Fibroblast of lung (primary cell): ENCODE measurements at regions not wholly inside any gene's neighbourhood (a gene's known extent, or its start where the extent isn't known, plus 50 kb on each side); places are given as distances from the start of the nearest gene placed in this dataset.

Source experiments
- DNase-seq, 2 donors: peaks; one replicate each; pipeline versions ENCODE4 v3.0.0 to v3.0.0-alpha.2; 2010; ENCODE audit warnings: low read depth in 2 of 2
- H2AFZ ChIP-seq: 2 replicates; pipeline ENCODE4 v1.5.1; 2012; ENCODE audit warnings: low read length, control low read depth, inconsistent platforms
- H3K27ac ChIP-seq: 2 replicates; pipeline ENCODE4 v1.5.1; 2011; ENCODE audit warnings: low read length, control low read depth; ENCODE audit not compliant: insufficient read depth
- H3K27me3 ChIP-seq: 2 replicates; pipeline ENCODE4 v1.5.1; 2011; ENCODE audit warnings: mild to moderate bottlenecking, low read length; ENCODE audit not compliant: control insufficient read depth, insufficient read depth
- H3K36me3 ChIP-seq: 2 replicates; pipeline ENCODE4 v1.5.1; 2011; ENCODE audit warnings: low read length; ENCODE audit not compliant: control insufficient read depth, insufficient read depth
- H3K4me1 ChIP-seq: 2 replicates; pipeline ENCODE4 v1.5.1; 2011; ENCODE audit warnings: low read length; ENCODE audit not compliant: control insufficient read depth, insufficient read depth; ENCODE audit errors: extremely low read depth
- H3K4me2 ChIP-seq: 2 replicates; pipeline ENCODE4 v1.5.1; 2011; ENCODE audit warnings: low read length, control low read depth; ENCODE audit not compliant: insufficient read depth; ENCODE audit errors: extremely low read depth
- H3K4me3 ChIP-seq, 4 experiments: fragments of 200-600 bp in 1 of 4; sonication (generic) in 1 of 4; replicated peaks in 1 of 4; 2 replicates each; pipeline ENCODE4 v1.5.1; 2011 to 2016; ENCODE audit warnings: low read length in 4 of 4, low read depth in 3 of 4, mild to moderate bottlenecking in 3 of 4, control low read depth in 2 of 4, inconsistent platforms in 1 of 4, mixed read lengths in 1 of 4; ENCODE audit not compliant: insufficient read depth in 1 of 4; ENCODE audit errors: control extremely low read depth in 1 of 4
- H3K79me2 ChIP-seq: 2 replicates; pipeline ENCODE4 v1.5.1; 2012; ENCODE audit warnings: mild to moderate bottlenecking, low read length, inconsistent platforms; ENCODE audit not compliant: control insufficient read depth, insufficient read depth
- H3K9ac ChIP-seq: 2 replicates; pipeline ENCODE4 v1.5.1; 2011; ENCODE audit warnings: mild to moderate bottlenecking, low read length, control low read depth; ENCODE audit not compliant: insufficient read depth
- H3K9me3 ChIP-seq: 2 replicates; pipeline ENCODE4 v1.5.1; 2012; ENCODE audit warnings: low read depth, low read length; ENCODE audit not compliant: control insufficient read depth, insufficient read depth
- H4K20me1 ChIP-seq: 2 replicates; pipeline ENCODE4 v1.5.1; 2011; ENCODE audit warnings: low read length; ENCODE audit not compliant: control insufficient read depth, insufficient read depth; ENCODE audit errors: extremely low read depth
- EZH2 ChIP-seq: IDR thresholded peaks from 2 replicates; pipeline ENCODE4 v1.5.1; 2012; ENCODE audit warnings: low read length, control low read depth, mild to moderate bottlenecking; ENCODE audit errors: missing control alignments
- TF ChIP-seq, protein P1 (sequence below), 2 donors: IDR thresholded peaks in 1 of 2; conservative IDR thresholded peaks in 1 of 2; 1 replicate in 1 of 2; 2 replicates in 1 of 2; pipeline ENCODE4 v1.5.1; 2011 to 2012; ENCODE audit warnings: low read length in 2 of 2, control low read depth in 1 of 2, inconsistent platforms in 1 of 2, low read depth in 1 of 2, mild to moderate bottlenecking in 1 of 2

DNA sequence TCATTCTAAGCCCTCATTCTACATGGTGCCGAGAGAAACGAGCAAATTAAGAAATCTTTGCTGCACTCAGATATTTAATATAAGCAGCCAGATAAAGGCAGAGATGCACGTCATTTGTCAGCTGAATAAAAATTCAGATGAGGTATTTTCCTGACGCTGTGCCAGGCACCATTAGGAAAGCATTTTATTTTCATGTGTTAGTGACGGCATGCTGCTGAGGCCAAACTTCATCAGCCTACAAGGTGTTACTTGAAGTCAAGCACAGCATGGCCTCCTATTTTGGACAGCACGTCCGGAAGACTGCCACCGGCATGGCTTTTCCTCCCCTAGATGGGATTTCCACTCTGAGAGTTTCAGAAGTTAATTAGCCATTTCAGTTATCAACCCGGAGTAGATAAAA lies 70.3 kb downstream of the IRX3 start:
- Histone ChIP-seq H3K4me2 (no peak overlapping the region), H3K79me2 (no peaks in the 10 kb centered on the region), H3K27ac (no peak overlapping the region), H3K36me3 (no peaks in the 10 kb centered on the region), H2AFZ (no peak overlapping the region), H3K9ac (no peak overlapping the region), H3K27me3 (no peaks in the 10 kb centered on the region), H3K4me3 (no peak overlapping the region), H4K20me1 (no peaks in the 10 kb centered on the region), H3K4me1 (no peaks in the 10 kb centered on the region), H3K9me3 (no peaks in the 10 kb centered on the region)
- no peak for TF ChIP-seq EZH2
- DNase-seq: peak in 1 of 2 donors; percentile 10

DNA sequence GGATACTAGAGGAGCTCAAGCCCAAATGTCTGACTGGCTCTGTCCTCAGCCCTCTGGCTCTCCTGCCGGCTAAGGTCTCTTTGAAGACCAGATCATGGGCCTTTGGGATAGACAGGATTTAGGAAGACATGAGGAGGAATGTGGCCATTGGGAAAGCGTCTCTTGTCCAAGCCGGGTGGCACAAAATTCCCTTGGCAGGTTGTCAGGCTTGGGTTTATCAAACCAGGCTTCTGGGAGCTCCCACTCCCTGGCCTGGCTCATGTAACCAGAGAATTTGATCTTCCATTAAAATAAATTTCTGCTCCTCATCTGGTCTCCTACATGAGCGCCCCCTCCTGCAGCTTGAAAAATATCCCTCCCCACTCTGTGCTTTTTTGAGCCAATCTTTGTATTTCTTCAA lies 71.1 kb downstream of the IRX3 start:
- Histone ChIP-seq H2AFZ (no peak overlapping the region), H3K36me3 (no peaks in the 10 kb centered on the region), H3K9me3 (no peaks in the 10 kb centered on the region), H3K27me3 (no peaks in the 10 kb centered on the region), H3K9ac (no peak overlapping the region), H4K20me1 (no peaks in the 10 kb centered on the region), H3K4me2 (no peak overlapping the region), H3K4me3 (no peak overlapping the region), H3K27ac (no peak overlapping the region), H3K4me1 (no peaks in the 10 kb centered on the region), H3K79me2 (no peaks in the 10 kb centered on the region)
- DNase-seq: no peak
- TF ChIP-seq EZH2: no peak
- TF ChIP-seq, protein P1, sequence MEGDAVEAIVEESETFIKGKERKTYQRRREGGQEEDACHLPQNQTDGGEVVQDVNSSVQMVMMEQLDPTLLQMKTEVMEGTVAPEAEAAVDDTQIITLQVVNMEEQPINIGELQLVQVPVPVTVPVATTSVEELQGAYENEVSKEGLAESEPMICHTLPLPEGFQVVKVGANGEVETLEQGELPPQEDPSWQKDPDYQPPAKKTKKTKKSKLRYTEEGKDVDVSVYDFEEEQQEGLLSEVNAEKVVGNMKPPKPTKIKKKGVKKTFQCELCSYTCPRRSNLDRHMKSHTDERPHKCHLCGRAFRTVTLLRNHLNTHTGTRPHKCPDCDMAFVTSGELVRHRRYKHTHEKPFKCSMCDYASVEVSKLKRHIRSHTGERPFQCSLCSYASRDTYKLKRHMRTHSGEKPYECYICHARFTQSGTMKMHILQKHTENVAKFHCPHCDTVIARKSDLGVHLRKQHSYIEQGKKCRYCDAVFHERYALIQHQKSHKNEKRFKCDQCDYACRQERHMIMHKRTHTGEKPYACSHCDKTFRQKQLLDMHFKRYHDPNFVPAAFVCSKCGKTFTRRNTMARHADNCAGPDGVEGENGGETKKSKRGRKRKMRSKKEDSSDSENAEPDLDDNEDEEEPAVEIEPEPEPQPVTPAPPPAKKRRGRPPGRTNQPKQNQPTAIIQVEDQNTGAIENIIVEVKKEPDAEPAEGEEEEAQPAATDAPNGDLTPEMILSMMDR (conservative IDR thresholded peaks at IDR 0.05 in 1 of 2, IDR thresholded peaks at IDR 0.05 in 1 of 2; ENCODE audit: low read depth in 1 of 2, low read length in 2 of 2): no peak

DNA sequence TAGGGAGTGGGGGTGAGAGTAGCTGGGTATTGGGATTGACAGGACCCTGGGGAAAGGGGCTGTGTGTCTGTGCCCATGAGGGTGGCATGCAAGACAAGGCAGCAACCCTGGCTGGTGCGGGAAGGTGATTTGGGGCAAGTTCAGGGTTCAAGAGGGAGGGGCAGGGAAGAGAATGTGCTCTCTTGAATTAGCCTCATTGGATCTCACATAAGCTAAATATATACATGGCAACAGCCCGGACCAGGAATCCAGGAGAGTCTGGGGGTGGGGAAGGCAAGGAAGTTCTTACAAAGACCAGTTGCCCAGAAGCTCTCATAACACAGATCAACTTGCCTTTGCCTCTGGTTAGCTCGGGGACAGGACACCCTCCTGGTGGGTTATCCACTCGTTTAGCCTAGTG lies 73.3 kb downstream of the IRX3 start:
- TF ChIP-seq EZH2: no peak
- TF ChIP-seq, protein P1 (conservative IDR thresholded peaks at IDR 0.05 in 1 of 2, IDR thresholded peaks at IDR 0.05 in 1 of 2; ENCODE audit: low read depth in 1 of 2, low read length in 2 of 2): no peak
- no peaks in the 10 kb centered on the region for H3K79me2 ChIP-seq
- H3K4me3 ChIP-seq: no peak overlapping the region
- H3K36me3 ChIP-seq: no peaks in the 10 kb centered on the region
- no peaks in the 10 kb centered on the region for H4K20me1 ChIP-seq
- H3K4me1 ChIP-seq: no peaks in the 10 kb centered on the region
- H3K9me3 ChIP-seq: no peaks in the 10 kb centered on the region
- H3K27me3 ChIP-seq: no peaks in the 10 kb centered on the region
- no peak for DNase-seq
- H2AFZ ChIP-seq: no peak overlapping the region
- H3K4me2 ChIP-seq: no peak overlapping the region
- H3K9ac ChIP-seq: no peak overlapping the region
- no peak overlapping the region for H3K27ac ChIP-seq
